Fibroblast of upper back skin (primary cell): ENCODE measurements at regions not wholly inside any gene's neighbourhood (a gene's known extent, or its start where the extent isn't known, plus 50 kb on each side); places are given as distances from the start of the nearest gene placed in this dataset.
A peak's percentile ranks its signal among the peaks of the same experiment; 100 is the strongest.

ENCODE experiments used
- DNase-seq: peaks from one replicate; pipeline ENCODE4 v3.0.0-alpha.2; 2013

DNA sequence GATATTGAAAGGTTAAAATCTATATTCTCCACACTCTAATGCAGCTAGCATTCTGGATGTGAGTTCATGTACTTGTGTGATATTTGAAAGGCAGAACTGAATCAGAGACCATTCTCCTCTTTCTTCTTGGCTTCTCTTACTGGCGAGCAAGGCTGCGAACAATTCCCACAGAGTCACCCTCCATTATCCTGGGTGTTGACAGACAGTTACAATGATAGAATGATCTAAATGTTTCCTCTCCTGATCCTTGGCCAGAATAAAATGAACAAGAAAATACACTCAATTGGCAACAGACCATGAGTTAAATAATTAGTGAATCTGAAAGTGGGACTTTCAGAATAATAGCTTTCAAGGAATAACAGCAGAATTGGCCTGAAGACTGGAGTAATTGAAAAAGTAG, 342.8 kb downstream of the RAPGEF2 start:
- peak; percentile 64 for DNase-seq

GRCh38 chr4:159446266-159446976, 343.5 kb downstream of the RAPGEF2 start:
- peak; percentile 81 for DNase-seq

- DNase-seq = no peak
These were observed 344.4 kb downstream of the RAPGEF2 start for GRCh38 chr4:159447296-159447695.

DNA sequence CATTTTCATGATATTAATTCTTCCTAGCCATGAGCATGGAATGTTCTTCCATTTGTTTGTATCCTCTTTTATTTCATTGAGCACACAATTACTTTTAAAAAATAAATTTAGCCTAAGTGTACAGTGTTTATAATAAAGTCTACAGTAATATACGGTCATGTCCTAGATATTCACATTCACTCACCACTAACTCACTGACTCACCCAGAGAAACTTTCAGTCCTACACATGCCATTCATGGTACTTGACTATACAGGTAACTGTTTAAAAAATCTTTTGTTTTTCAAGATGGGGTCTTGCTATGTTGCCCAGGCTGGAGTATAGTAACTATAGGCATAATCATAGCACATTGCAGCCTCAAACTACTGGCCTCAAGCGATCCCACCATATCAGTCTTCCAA, 348.1 kb downstream of the RAPGEF2 start:
- DNase-seq = peak; percentile 52

DNA sequence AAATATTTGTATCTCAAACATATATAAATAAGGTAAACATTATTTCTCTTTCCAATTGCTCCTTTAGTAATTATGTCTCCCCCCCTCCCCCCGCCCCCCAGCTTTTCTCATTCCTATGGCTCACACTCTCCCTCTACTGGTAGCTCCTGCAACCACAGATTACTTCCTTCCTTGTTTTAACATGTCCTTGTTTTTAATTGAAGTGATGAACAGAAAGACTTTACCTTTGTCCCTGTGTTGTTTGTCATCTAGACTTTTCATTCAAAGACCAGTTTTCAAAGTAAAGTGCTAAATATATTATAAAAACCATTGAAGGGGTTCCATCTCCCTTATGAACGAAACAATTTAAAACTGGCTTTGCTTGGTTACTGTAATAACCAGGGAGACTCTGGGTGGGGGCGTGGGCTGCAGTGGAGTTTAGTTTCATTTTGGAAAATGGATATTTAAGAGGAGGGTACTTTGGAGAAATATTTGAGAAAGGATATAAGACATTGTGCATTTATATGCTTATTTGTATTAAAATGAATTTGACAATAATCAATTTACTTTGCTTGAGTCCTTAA, 352.9 kb downstream of the RAPGEF2 start:
- peak; percentile 53 for DNase-seq

DNA sequence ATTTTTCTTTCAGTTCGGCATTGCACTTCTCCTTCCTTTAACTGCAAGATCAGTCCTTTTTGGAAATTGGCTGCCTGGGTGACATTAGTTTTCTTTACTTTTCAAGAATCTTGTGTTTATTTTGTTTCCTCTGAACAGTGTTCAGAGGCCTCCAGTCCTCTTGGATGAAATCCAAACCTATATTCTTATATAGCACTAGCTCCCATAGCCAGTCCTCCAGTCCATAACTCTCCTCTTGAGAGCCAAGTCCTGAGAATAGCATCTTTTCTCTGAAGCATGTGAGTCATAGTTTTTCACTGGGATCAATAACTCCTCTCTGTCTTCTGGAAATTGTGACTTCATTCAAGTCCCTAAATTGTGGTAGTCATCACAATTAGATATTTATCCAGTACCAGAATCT, 357.5 kb downstream of the RAPGEF2 start:
- peak; percentile 12 for DNase-seq

GRCh38 chr4:159463235-159463634, 360.4 kb downstream of the RAPGEF2 start:
- DNase-seq = no peak

DNA sequence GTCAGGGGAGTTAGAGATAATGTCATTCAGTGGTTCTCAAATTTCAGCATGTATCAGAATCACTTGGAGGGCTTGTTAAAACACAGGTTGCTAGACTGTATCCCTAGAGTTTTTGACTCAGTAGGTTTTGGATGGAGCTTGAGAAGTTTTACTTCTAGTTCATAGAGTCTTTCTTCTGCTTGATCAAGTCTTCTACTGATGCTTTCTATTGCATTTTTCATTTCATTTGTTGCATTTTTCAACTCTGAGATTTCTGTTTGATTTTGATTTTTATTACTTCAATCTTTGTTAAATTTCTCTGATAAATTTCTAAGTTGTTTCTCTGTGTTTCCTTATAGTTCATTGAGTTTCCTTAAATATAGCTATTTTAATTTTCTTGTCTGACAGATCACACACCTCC, 361.4 kb downstream of the RAPGEF2 start:
- DNase-seq = no peak

DNA sequence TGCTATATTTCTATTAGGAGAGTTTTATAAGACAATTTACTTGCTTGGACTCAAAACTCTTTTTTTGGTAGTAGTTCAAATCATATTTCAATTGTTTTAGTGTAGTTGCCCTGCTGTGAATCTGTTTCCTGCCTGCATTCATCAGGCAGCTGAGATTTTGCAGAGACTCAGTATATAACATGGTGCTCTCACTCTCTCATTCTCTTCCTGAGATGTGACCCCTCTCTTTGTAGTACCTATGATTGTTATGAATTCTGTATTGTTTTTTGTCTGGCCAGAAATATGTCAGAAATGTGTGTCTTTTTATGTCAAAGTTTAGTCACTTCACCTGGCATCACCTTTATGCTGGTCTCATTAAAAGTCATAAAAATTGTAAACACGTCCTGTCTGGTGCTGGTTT, 374.0 kb downstream of the RAPGEF2 start:
- DNase-seq = no peak

DNA sequence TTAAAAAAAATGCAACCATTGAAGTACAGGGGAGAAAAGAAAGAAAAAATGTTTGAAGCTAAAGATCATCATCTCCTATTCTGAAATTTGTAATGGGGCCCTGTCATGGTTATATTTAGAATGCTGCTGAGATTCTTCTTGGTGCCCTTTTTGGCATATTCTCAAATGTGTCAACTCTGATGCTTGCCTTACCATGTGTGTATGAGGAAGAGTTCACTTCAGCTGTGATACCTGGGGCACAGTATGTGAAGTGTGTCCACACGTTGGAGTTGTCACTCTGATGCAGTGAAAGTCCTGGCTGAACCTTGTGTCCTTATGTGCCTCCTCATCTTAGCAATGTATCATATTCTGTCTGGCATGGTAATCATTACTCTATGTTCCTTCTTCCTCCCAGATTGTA, 377.9 kb downstream of the RAPGEF2 start:
- DNase-seq = no peak

DNA sequence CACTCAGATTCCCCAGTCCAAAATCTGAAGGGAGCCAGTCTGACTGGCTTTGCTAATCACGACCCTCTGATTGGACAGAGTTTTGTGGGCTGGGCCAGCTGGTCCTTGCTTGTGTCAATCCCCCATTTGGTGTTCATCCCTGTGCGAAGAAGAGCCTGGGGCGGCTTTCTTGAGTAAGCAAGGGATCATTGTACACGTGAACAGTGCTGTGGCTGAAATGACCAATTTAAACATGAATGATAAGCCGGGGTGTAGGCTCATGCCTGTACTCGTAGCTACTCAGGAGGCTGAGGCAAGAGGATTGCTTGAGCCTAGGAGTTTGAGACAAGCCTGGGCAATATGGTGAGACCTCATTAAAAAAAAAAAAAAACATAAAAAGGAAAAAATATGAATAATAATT, 379.1 kb downstream of the RAPGEF2 start:
- DNase-seq = no peak

- DNase-seq = no peak
These were observed 380.4 kb downstream of the RAPGEF2 start for GRCh38 chr4:159483110-159483781.

DNA sequence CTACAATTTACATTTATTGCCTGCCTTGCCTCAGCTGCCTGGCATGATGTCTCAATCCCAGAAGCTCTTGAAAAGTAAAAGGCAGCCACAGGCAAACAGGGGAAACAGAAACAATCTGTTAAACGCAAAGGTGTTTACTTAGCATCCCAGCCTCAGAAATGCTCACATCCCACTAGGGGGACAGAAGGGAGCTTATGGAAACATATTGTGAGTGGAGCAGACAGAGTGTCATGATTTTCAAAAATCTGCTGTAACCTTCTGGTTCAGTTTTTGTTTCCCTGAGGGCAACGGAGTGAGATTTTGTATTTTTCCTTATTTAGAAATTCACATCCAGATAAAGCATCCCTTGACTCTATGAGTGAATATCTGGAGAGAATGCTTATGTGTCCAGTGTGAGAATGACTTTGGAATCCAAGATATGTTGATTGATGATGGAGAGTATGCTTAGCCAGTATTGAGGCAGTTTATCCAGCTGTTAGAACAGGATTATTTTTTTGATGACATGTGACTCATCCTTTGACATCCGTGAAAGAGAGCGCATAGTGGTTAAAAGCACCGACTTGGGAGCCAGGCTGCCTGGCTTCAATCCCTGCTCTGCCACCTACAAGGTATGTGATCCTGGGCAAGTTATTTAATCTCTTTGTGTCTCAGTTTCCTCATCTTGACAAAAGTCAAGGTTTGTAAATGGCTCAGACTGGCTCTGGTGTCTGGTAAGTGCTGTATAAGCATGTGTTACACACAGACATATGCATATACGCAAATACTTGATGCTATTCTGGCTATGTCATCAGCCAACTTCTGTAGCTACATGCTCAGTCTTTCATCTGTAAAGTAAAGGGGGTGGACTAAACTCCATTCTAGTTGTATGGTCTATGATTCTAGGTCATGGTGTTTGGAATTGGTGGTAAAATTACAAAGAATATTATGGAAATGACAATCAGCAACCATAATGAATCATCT, 381.2 kb downstream of the RAPGEF2 start:
- DNase-seq = peak; percentile 64

DNA sequence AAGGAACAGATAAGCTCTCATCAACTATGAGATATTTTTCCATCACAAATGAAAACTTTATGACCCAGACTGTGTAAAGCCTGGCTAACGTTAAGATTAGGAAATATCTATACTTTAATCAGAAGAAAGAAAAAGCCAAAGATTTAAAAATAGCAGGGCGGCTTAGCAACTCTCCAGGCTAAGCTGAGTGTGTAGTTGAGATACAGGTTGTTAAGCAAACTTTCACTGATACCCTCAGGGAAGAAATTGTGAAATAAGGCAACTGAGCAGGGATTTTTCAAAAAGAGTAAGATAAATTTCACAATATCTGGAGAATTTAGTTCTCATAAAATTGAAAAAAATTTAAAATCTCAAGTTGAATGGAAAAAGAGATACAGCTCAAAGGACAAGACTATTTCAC, 382.0 kb downstream of the RAPGEF2 start:
- no peak for DNase-seq

DNA sequence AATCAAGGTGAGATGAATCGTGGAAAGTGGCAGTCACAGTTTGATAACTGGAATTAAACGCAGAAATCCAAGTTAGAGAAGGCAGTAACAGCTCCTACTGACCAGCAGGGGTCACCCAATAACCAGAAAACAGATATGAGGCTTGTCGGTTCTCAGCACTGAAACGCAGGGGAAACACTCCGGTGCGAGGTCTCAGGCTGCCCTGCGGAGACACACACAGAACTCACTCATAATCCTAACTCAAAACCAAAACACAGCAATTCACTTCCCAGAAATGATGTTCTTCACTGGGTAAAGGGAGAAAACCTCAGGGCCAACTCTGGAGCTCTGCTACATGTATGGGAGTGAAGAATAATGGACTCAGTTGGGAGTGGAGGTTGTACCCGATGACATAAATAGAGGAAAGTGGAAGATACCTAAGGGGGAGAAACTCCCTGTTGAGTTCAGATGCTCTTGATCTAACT, 384.4 kb downstream of the RAPGEF2 start:
- peak; percentile 84 for DNase-seq

- DNase-seq = no peak
These were observed 386.8 kb downstream of the RAPGEF2 start for GRCh38 chr4:159489646-159490045.

GRCh38 chr4:159495515-159496236, 392.8 kb downstream of the RAPGEF2 start:
- DNase-seq = peak; percentile 67

- no peak for DNase-seq
These were observed 393.4 kb downstream of the RAPGEF2 start for GRCh38 chr4:159496248-159496647.

GRCh38 chr4:159497936-159498335, 395.1 kb downstream of the RAPGEF2 start:
- no peak for DNase-seq

- no peak for DNase-seq
These were observed 395.7 kb downstream of the RAPGEF2 start for GRCh38 chr4:159498446-159499115.

- DNase-seq = no peak
These were observed 398.0 kb downstream of the RAPGEF2 start for GRCh38 chr4:159500861-159501260.
